DND-41 (cell line): ENCODE measurements at regions not wholly inside any gene's neighbourhood (a gene's known extent, or its start where the extent isn't known, plus 50 kb on each side); places are given as distances from the start of the nearest gene placed in this dataset.

ENCODE experiments used
- CTCF ChIP-seq: IDR thresholded peaks from 2 replicates; pipeline ENCODE4 v1.5.1; 2012; ENCODE audit warnings: borderline replicate concordance, low read length, moderate library complexity, mild to moderate bottlenecking; ENCODE audit not compliant: poor library complexity, severe bottlenecking; ENCODE audit errors: extremely low read depth
- EZH2 ChIP-seq: IDR thresholded peaks from 3 replicates; pipeline ENCODE4 v1.6.1; 2012; ENCODE audit warnings: borderline replicate concordance, low read depth, mild to moderate bottlenecking, moderate library complexity, low read length, inconsistent platforms; ENCODE audit not compliant: severe bottlenecking

GRCh38 chr1:88433556-88433955, 250.5 kb upstream of the PKN2 start:
- TF ChIP-seq CTCF (no peak), EZH2 (no peak)
